COLO829 (cell line): ENCODE measurements at regions not wholly inside any gene's neighbourhood (a gene's known extent, or its start where the extent isn't known, plus 50 kb on each side); places are given as distances from the start of the nearest gene placed in this dataset.

ENCODE experiments used
- DNase-seq: peaks from one replicate; pipeline ENCODE4 v3.0.0; 2012; ENCODE audit warnings: low spot score

GRCh38 chr2:154911729-154912128, 213.2 kb downstream of the KCNJ3 start:
- DNase-seq: no peak

DNA sequence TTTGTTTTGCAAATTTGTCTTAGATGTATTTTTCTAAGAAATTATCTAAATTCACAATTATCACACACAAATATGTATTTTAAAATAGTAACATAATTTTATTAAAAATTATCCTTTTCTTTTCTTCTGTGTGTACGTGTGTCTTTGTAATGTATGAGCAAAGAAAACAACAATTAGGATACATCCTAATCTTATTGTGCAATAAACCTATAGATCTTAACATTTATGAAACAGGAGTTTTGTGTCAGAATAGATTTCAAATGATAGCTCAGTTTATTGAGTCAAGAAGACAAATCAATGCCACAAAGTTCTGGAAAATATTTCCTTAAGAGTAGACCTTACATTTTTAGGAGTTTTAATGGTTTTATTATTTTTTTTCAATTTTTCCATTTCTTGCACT, 212.2 kb downstream of the KCNJ3 start:
- no peak for DNase-seq

- no peak for DNase-seq
Observed at GRCh38 chr2:154908327-154908726, 209.8 kb downstream of the KCNJ3 start.
